K562 (cell line): ENCODE measurements at regions not wholly inside any gene's neighbourhood (a gene's known extent, or its start where the extent isn't known, plus 50 kb on each side); places are given as distances from the start of the nearest gene placed in this dataset.

Experiments
- ATAC-seq: fragments of 200-7000 bp; cut with Tn5 transposase; 3 replicates; pipeline ENCODE4 v1.9.1; 2020; ENCODE audit warnings: moderate library complexity
- BruUV-seq: library from RNA; stranded (reverse); fragments of 400-500 nt; replicated peaks from 2 replicates; lab custom pipeline; 2021; lab: Mats Ljungman, UMichigan
- CTCF ChIA-PET: fragments of 300-600 bp; formaldehyde crosslinking; extraction: SDS; loops from one replicate; lab custom pipeline; 2021; ENCODE audit warnings: low intra/inter-chr PET ratio; lab: Yijun Ruan, JAX
- POLR2A ChIA-PET: fragments of 300-600, 350-650 bp; sonication (Branson Sonifier 250); formaldehyde crosslinking; extraction: SDS; loops from one replicate; lab custom pipeline; 2021; ENCODE audit warnings: antibody characterized with exemption, inconsistent platforms; lab: Yijun Ruan, JAX
- DNase-seq, 4 experiments: peaks; one replicate each; pipeline versions ENCODE4 v3.0.0 to v3.0.0-alpha.2; 2011 to 2018; ENCODE audit warnings: low spot score in 3 of 4, mixed read lengths in 3 of 4; ENCODE audit errors: extremely low read depth in 1 of 4
- FAIRE-seq: peaks from 2 replicates; lab custom pipeline; 2011; peaks lifted over from hg19 to GRCh38; lab: Jason Lieb, UNC
- H2AFZ ChIP-seq: 2 replicates; pipeline ENCODE4 v1.6.0; 2011; ENCODE audit warnings: low read depth, low read length, control low read depth, inconsistent platforms
- H3K27ac ChIP-seq: fragments of 200-600 bp; 3 replicates; pipeline ENCODE4 v1.8.0; 2011; ENCODE audit warnings: low read depth, mild to moderate bottlenecking, control low read depth, inconsistent platforms, low read length, moderate library complexity, mixed read lengths; ENCODE audit errors: extremely low read depth
- H3K27me3 ChIP-seq, 2 experiments: fragments of 300-600 bp in 1 of 2; 2 replicates in 1 of 2; 3 replicates in 1 of 2; pipeline versions ENCODE4 v1.6.0 to v1.8.0; 2011; ENCODE audit warnings: inconsistent platforms in 2 of 2, low read length in 2 of 2, mild to moderate bottlenecking in 1 of 2, mixed read lengths in 1 of 2, moderate library complexity in 1 of 2; ENCODE audit not compliant: control insufficient read depth in 2 of 2, insufficient read depth in 2 of 2
- H3K36me3 ChIP-seq: fragments of 300-600 bp; 3 replicates; pipeline ENCODE4 v1.8.0; 2011; ENCODE audit warnings: mild to moderate bottlenecking, low read length, inconsistent platforms; ENCODE audit not compliant: control insufficient read depth, insufficient read depth
- H3K4me1 ChIP-seq, 2 experiments: fragments of 200-600 bp in 1 of 2; replicated peaks in 1 of 2; 2 replicates in 1 of 2; 3 replicates in 1 of 2; pipeline versions ENCODE4 v1.5.1 to v1.8.0; 2011; ENCODE audit warnings: inconsistent platforms in 2 of 2, low read length in 2 of 2, mild to moderate bottlenecking in 1 of 2, mixed read lengths in 1 of 2, moderate library complexity in 1 of 2; ENCODE audit not compliant: control insufficient read depth in 2 of 2, insufficient read depth in 2 of 2
- H3K4me2 ChIP-seq: 2 replicates; pipeline ENCODE4 v1.6.1; 2011; ENCODE audit warnings: low read length, control low read depth, inconsistent platforms, mixed read lengths; ENCODE audit not compliant: insufficient read depth
- H3K4me3 ChIP-seq: fragments of 200-600 bp; sonication (generic), shearing (Covaris generic); 2 replicates; pipeline ENCODE4 v1.5.1; 2016; ENCODE audit warnings: control low read depth, inconsistent platforms
- H3K79me2 ChIP-seq: fragments of 200-600 bp; 3 replicates; pipeline ENCODE4 v1.8.0; 2011; ENCODE audit warnings: low read length, inconsistent platforms; ENCODE audit not compliant: control insufficient read depth, insufficient read depth
- H3K9ac ChIP-seq, 2 experiments: 2 replicates each; pipeline versions ENCODE4 v1.6.0 to v1.6.1; 2011; ENCODE audit warnings: low read depth in 2 of 2, low read length in 2 of 2, control low read depth in 1 of 2, inconsistent platforms in 1 of 2, mild to moderate bottlenecking in 1 of 2, mixed read lengths in 1 of 2; ENCODE audit not compliant: insufficient read depth in 1 of 2
- H3K9me1 ChIP-seq: one replicate; pipeline ENCODE4 v1.6.0; 2011; ENCODE audit warnings: inconsistent platforms, mild to moderate bottlenecking, low read length, moderate library complexity; ENCODE audit not compliant: control insufficient read depth, insufficient read depth
- H3K9me3 ChIP-seq: replicated peaks from 2 replicates; pipeline ENCODE4 v1.5.1; 2011; ENCODE audit warnings: low read depth, low read length, inconsistent platforms; ENCODE audit not compliant: control insufficient read depth, insufficient read depth
- H4K20me1 ChIP-seq: replicated peaks from 2 replicates; pipeline ENCODE4 v1.6.1; 2011; ENCODE audit warnings: low read length, inconsistent platforms, mixed read lengths; ENCODE audit not compliant: control insufficient read depth, insufficient read depth
- BMI1 ChIP-seq: fragments of 150-350 bp; IDR thresholded peaks from 2 replicates; pipeline ENCODE4 v1.6.1; 2014; ENCODE audit warnings: low read length
- CCNT2 ChIP-seq: IDR thresholded peaks from 2 replicates; pipeline ENCODE4 v1.6.1; 2011; ENCODE audit warnings: borderline replicate concordance, low read depth, mild to moderate bottlenecking, moderate library complexity, mixed read lengths, low read length; ENCODE audit not compliant: insufficient read length; ENCODE audit errors: extremely low read depth
- HDAC1 ChIP-seq, 2 experiments: fragments of 450-650 bp; IDR thresholded peaks; 2 replicates each; pipeline ENCODE4 v1.6.1; 2016 to 2017; ENCODE audit warnings: inconsistent platforms in 1 of 2, mild to moderate bottlenecking in 1 of 2, moderate library complexity in 1 of 2
- NCOR1 ChIP-seq: fragments of 450-650 bp; IDR thresholded peaks from 2 replicates; pipeline ENCODE4 v1.6.1; 2016; ENCODE audit warnings: mild to moderate bottlenecking, moderate library complexity
- NFRKB ChIP-seq: fragments of 450-650 bp; IDR thresholded peaks from 2 replicates; pipeline ENCODE4 v1.6.1; 2016; ENCODE audit warnings: low read depth
- NR4A1 ChIP-seq, 2 experiments: fragments of 250-450 bp in 1 of 2; fragments of 450-650 bp in 1 of 2; sonication (Bioruptor Pico) in 1 of 2; IDR thresholded peaks; 2 replicates each; pipeline versions ENCODE4 v1.4.0 to v1.6.1; 2016 to 2020; ENCODE audit warnings: mild to moderate bottlenecking in 2 of 2, missing compliant biosample characterization in 1 of 2, missing genetic modification characterization in 1 of 2, moderate library complexity in 1 of 2
- SPI1 ChIP-seq: IDR thresholded peaks from 2 replicates; pipeline ENCODE4 v1.6.1; 2011; ENCODE audit warnings: low read depth, low read length, control low read depth, borderline replicate concordance
- ZFPM2 ChIP-seq: fragments of 250-450 bp; sonication (Bioruptor Pico); IDR thresholded peaks from 2 replicates; pipeline ENCODE4 v1.5.1; 2022; ENCODE audit warnings: mild to moderate bottlenecking
- ZNF282 ChIP-seq: sonication (generic); formaldehyde crosslinking; IDR thresholded peaks from 2 replicates; pipeline ENCODE4 v1.8.1; 2023; ENCODE audit warnings: missing genetic modification reagents
- ZNF764 ChIP-seq: fragments of 250-450 bp; sonication (Bioruptor Pico); IDR thresholded peaks from 2 replicates; pipeline ENCODE4 v1.4.0; 2020; ENCODE audit warnings: low read depth, mild to moderate bottlenecking, moderate library complexity
- WGBS: fragments of 100-300 bp; shearing (Covaris generic); methylation state at CpG from one replicate; pipeline ENCODE4 v1.1.6; 2016; ENCODE audit warnings: low coverage, mixed read lengths; ENCODE audit not compliant: insufficient coverage; ENCODE audit errors: missing lambda C conversion rate; 5-methylcytosine and 5-hydroxymethylcytosine counted together
- in situ Hi-C: fragments of 300-500 bp; cut with MboI; formaldehyde crosslinking; loops from 4 replicates; pipeline ENCODE4 v1.15.0; 2018; ENCODE audit warnings: inconsistent platforms, mixed read lengths
- intact Hi-C: fragments of 100-400 bp; cut with micrococcal nuclease; formaldehyde crosslinking; loops from 2 replicates; pipeline ENCODE4 v1.14.2; 2022
- TF ChIP-seq, protein P1 (sequence below): fragments of 450-650 bp; formaldehyde crosslinking; IDR thresholded peaks from 2 replicates; pipeline ENCODE4 v1.4.0; 2020; ENCODE audit warnings: mild to moderate bottlenecking, mixed read lengths
- TF ChIP-seq, protein P2 (sequence below): fragments of 250-450 bp; sonication (Bioruptor Pico); IDR thresholded peaks from 2 replicates; pipeline ENCODE4 v1.8.0; 2021; ENCODE audit warnings: borderline replicate concordance, mild to moderate bottlenecking, moderate library complexity; ENCODE audit not compliant: poor library complexity, severe bottlenecking
- TF ChIP-seq, protein P3 (sequence below): fragments of 250-450 bp; sonication (Bioruptor Pico); IDR thresholded peaks from 2 replicates; pipeline ENCODE4 v1.8.0; 2022; ENCODE audit warnings: moderate library complexity, mild to moderate bottlenecking, inconsistent platforms
- TF ChIP-seq, protein P4 (sequence below): fragments of 450-650 bp; IDR thresholded peaks from 2 replicates; pipeline ENCODE4 v1.6.1; 2016; ENCODE audit warnings: borderline replicate concordance

DNA sequence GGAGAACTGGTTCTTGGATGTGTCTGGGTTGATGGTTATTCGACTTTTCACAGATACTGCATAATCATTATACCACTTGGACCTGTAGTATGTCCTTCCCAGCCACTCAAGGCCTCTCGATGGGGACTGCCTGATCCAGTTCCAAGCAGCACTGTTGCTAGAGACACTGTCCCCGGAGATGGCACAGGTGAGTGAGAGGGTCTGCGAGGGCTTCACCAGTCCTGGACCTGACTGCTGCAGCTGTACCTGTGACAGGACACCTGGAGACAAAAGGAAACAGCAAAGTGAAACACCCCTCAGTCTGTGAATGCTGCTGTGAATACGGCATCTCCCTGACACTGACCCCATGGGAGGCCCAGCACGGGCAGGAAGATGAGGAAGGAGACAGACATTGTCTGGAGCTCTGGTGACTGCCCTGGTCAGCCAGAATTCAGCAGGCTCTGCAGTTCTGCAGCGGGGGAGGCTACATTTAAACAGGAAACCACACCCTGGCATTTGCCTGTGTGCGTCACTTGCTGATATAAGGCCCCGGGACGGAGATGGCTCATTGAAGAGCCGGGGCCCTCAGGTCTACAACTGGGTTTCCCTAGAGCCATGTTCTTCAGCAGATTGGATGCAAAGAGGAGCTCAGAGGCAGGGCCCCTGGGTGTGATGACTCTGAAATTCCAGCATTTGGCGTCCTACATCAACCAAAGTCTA lies 413.6 kb downstream of the TMEM121 start:
- no peak for FAIRE-seq
- H3K4me2 ChIP-seq: no peak overlapping the region
- intact Hi-C loops: loop anchor here (10.0 kb wide), 2 partner anchors 265 to 385 kb away; no protein-coding TSS in a partner anchor

More for the DNA sequence above, 413.6 kb downstream of the TMEM121 start:
- peaks cover 0 to 3% of the 10 kb centered on the region in 2 experiments; a peak in 2 of 5 replicates for H3K4me1 ChIP-seq
- H4K20me1 ChIP-seq: no peaks in the 10 kb centered on the region
- no TSS peak for BruUV-seq
- ATAC-seq: no peak
- no peak overlapping the region for H2AFZ ChIP-seq
- no peaks in the 10 kb centered on the region for H3K79me2 ChIP-seq
- POLR2A ChIA-PET: no interaction called here
- H3K27ac ChIP-seq: no peak overlapping the region
- WGBS: 2% methylated on average over 10 of the region's 12 CpGs
- CTCF ChIA-PET: no interaction called here
- no peak for DNase-seq
- H3K9ac ChIP-seq: no peak overlapping the region
- no peaks in the 10 kb centered on the region for H3K9me1 ChIP-seq
- no peaks in the 10 kb centered on the region for H3K36me3 ChIP-seq
- H3K4me3 ChIP-seq: no peak overlapping the region
- TF ChIP-seq NR4A1 (CRISPR knock-in tag; IDR thresholded peaks at IDR 0.05) (no peak), NR4A1 (tag; IDR thresholded peaks at IDR 0.05) (no peak), NFRKB (no peak), CCNT2 (no peak), NCOR1 (no peak), ZNF282 (CRISPR knock-in tag) (no peak), ZNF764 (CRISPR knock-in tag) (no peak), SPI1 (no peak), HDAC1 (IDR thresholded peaks at IDR 0.05) (no peak), ZFPM2 (CRISPR knock-in tag) (no peak), BMI1 (no peak)
- TF ChIP-seq, protein P1, sequence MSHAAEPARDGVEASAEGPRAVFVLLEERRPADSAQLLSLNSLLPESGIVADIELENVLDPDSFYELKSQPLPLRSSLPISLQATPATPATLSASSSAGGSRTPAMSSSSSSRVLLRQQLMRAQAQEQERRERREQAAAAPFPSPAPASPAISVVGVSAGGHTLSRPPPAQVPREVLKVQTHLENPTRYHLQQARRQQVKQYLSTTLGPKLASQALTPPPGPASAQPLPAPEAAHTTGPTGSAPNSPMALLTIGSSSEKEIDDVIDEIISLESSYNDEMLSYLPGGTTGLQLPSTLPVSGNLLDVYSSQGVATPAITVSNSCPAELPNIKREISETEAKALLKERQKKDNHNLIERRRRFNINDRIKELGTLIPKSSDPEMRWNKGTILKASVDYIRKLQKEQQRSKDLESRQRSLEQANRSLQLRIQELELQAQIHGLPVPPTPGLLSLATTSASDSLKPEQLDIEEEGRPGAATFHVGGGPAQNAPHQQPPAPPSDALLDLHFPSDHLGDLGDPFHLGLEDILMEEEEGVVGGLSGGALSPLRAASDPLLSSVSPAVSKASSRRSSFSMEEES: no peak
- TF ChIP-seq, protein P2, sequence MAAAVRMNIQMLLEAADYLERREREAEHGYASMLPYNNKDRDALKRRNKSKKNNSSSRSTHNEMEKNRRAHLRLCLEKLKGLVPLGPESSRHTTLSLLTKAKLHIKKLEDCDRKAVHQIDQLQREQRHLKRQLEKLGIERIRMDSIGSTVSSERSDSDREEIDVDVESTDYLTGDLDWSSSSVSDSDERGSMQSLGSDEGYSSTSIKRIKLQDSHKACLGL (CRISPR knock-in tag): no peak
- TF ChIP-seq, protein P3, sequence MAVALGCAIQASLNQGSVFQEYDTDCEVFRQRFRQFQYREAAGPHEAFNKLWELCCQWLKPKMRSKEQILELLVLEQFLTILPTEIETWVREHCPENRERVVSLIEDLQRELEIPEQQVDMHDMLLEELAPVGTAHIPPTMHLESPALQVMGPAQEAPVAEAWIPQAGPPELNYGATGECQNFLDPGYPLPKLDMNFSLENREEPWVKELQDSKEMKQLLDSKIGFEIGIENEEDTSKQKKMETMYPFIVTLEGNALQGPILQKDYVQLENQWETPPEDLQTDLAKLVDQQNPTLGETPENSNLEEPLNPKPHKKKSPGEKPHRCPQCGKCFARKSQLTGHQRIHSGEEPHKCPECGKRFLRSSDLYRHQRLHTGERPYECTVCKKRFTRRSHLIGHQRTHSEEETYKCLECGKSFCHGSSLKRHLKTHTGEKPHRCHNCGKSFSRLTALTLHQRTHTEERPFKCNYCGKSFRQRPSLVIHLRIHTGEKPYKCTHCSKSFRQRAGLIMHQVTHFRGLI (CRISPR knock-in tag): no peak
- TF ChIP-seq, protein P4, sequence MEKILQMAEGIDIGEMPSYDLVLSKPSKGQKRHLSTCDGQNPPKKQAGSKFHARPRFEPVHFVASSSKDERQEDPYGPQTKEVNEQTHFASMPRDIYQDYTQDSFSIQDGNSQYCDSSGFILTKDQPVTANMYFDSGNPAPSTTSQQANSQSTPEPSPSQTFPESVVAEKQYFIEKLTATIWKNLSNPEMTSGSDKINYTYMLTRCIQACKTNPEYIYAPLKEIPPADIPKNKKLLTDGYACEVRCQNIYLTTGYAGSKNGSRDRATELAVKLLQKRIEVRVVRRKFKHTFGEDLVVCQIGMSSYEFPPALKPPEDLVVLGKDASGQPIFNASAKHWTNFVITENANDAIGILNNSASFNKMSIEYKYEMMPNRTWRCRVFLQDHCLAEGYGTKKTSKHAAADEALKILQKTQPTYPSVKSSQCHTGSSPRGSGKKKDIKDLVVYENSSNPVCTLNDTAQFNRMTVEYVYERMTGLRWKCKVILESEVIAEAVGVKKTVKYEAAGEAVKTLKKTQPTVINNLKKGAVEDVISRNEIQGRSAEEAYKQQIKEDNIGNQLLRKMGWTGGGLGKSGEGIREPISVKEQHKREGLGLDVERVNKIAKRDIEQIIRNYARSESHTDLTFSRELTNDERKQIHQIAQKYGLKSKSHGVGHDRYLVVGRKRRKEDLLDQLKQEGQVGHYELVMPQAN: no peak
- H3K9me3 ChIP-seq: no peaks in the 10 kb centered on the region
- in situ Hi-C loops: no loop called here
- H3K27me3 ChIP-seq: no peaks in the 10 kb centered on the region
